DMS114 treated with DMSO at 0.1 percent for 48 hours (cell line): ENCODE measurements at regions not wholly inside any gene's neighbourhood (a gene's known extent, or its start where the extent isn't known, plus 50 kb on each side); places are given as distances from the start of the nearest gene placed in this dataset.
"Not testable (repeated sequence)": the region's sequence is repeated elsewhere in the genome, so short reads cannot be mapped to it uniquely, and the experiment has no call there.

Experiments
- DNase-seq: peaks from one replicate; lab custom pipeline; 2025; ENCODE audit not compliant: unreplicated experiment; lab: John Stamatoyannopoulos, UW

GRCh38 chr3:36075491-36075890 is 304.8 kb upstream of the STAC start:
- no peak for DNase-seq

- no peak for DNase-seq
Measured at GRCh38 chr3:36077320-36077719, 303.0 kb upstream of the STAC start.

GRCh38 chr3:36082958-36083357 is 297.3 kb upstream of the STAC start:
- not testable (repeated sequence) for DNase-seq

- no peak for DNase-seq
Measured at GRCh38 chr3:36095238-36095637, 285.1 kb upstream of the STAC start.

- no peak for DNase-seq
Measured at GRCh38 chr3:36097209-36097608, 283.1 kb upstream of the STAC start.

- no peak for DNase-seq
Measured at GRCh38 chr3:36114353-36114752, 266.0 kb upstream of the STAC start.

GRCh38 chr3:36124118-36124796 is 256.0 kb upstream of the STAC start:
- peak; percentile 2 for DNase-seq

GRCh38 chr3:36132214-36132613 is 248.1 kb upstream of the STAC start:
- no peak for DNase-seq

GRCh38 chr3:36135863-36136262 is 244.4 kb upstream of the STAC start:
- no peak for DNase-seq

- no peak for DNase-seq
Measured at GRCh38 chr3:36142746-36143145, 237.6 kb upstream of the STAC start.

GRCh38 chr3:36146404-36146803 is 233.9 kb upstream of the STAC start:
- no peak for DNase-seq

- DNase-seq, result no peak
Measured at GRCh38 chr3:36147934-36148558, 232.3 kb upstream of the STAC start.

GRCh38 chr3:36149447-36149865 is 230.8 kb upstream of the STAC start:
- no peak for DNase-seq

- DNase-seq, result no peak
Measured at GRCh38 chr3:36155515-36155914, 224.8 kb upstream of the STAC start.

- DNase-seq, result no peak
Measured at GRCh38 chr3:36164400-36164799, 215.9 kb upstream of the STAC start.

GRCh38 chr3:36165509-36166290 is 214.6 kb upstream of the STAC start:
- DNase-seq, result no peak

- DNase-seq, result no peak
Measured at GRCh38 chr3:36166477-36166876, 213.8 kb upstream of the STAC start.

GRCh38 chr3:36172699-36173098 is 207.6 kb upstream of the STAC start:
- DNase-seq, result no peak

- DNase-seq, result no peak
Measured at GRCh38 chr3:36175113-36175812, 205.0 kb upstream of the STAC start.

- no peak for DNase-seq
Measured at GRCh38 chr3:36175916-36176461, 204.3 kb upstream of the STAC start.

- DNase-seq, result no peak
Measured at GRCh38 chr3:36178018-36178417, 202.3 kb upstream of the STAC start.
